ENCODE measurements at regions not wholly inside any gene's neighbourhood (a gene's known extent, or its start where the extent isn't known, plus 50 kb on each side); places are given as distances from the start of the nearest gene placed in this dataset.

DNA sequence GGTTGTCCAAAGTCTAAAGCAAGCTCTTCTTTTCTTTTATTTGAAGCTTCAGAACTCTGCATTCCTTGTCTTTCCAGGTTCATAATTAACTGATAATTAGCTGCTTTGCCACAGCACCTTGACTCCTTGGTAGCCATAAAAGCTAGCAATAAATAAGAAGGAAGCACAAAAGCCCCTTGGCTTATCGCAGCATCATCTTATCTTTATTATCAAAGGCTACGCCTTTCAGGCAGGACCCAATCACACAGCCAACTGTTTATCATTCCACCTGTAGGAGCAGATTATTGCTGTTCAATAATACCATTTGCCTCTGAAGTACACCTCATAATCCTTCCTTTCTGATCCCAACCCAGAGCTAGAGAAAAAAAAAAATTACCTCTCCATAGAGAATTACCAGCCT, 489.2 kb downstream of the SATB2 start:
- TF ChIP-seq CTCF (IDR thresholded peaks at IDR 0.05) (no peak), ZFX (IDR thresholded peaks at IDR 0.05; ENCODE audit: borderline replicate concordance) (no peak)

All from 22Rv1 (cell line).